ENCODE measurements at regions not wholly inside any gene's neighbourhood (a gene's known extent, or its start where the extent isn't known, plus 50 kb on each side); places are given as distances from the start of the nearest gene placed in this dataset.
A peak's percentile ranks its signal among the peaks of the same experiment; 100 is the strongest.

GRCh38 chr10:22852712-22853353 is 75.0 kb upstream of the ARMC3 start:
- H3K4me1 ChIP-seq, result peaks cover 7 to 26% (median 16%) of the 10 kb centered on the region in 3 donors
- intact Hi-C loops (cut with DNase I), result no loop called here
- no peaks in the 10 kb centered on the region for H3K27me3 ChIP-seq
- TF ChIP-seq POLR2A (IDR thresholded peaks at IDR 0.05) (no peak), CTCF (IDR thresholded peaks at IDR 0.05) (no peak)
- 91 to 94% methylated on average over 6 of the region's 6 CpGs for WGBS, 2 donors
- no peaks in the 10 kb centered on the region for H3K9me3 ChIP-seq
- DNase-seq, result no peak
- no peak overlapping the region for H3K27ac ChIP-seq
- H3K4me3 ChIP-seq, result no peak overlapping the region
- H3K36me3 ChIP-seq, result no peaks in the 10 kb centered on the region

GRCh38 chr10:22851865-22852239 is 76.0 kb upstream of the ARMC3 start:
- no peak for TF ChIP-seq POLR2A (IDR thresholded peaks at IDR 0.05)
- TF ChIP-seq CTCF (IDR thresholded peaks at IDR 0.05), result no peak
- intact Hi-C loops (cut with DNase I), result no loop called here
- peaks cover 7 to 26% (median 16%) of the 10 kb centered on the region in 3 donors for H3K4me1 ChIP-seq
- 71 to 85% methylated on average over 5 of the region's 5 CpGs for WGBS, 2 donors
- H3K9me3 ChIP-seq, result no peaks in the 10 kb centered on the region
- DNase-seq, result no peak
- H3K27ac ChIP-seq, result no peak overlapping the region
- no peak overlapping the region for H3K4me3 ChIP-seq
- H3K36me3 ChIP-seq, result no peaks in the 10 kb centered on the region
- no peaks in the 10 kb centered on the region for H3K27me3 ChIP-seq

GRCh38 chr10:22850541-22850940 is 77.3 kb upstream of the ARMC3 start:
- H3K27me3 ChIP-seq, result no peaks in the 10 kb centered on the region
- H3K9me3 ChIP-seq, result no peaks in the 10 kb centered on the region
- intact Hi-C loops (cut with DNase I), result no loop called here
- no peak overlapping the region for H3K4me3 ChIP-seq
- DNase-seq, result no peak
- H3K4me1 ChIP-seq, result peaks cover 7 to 26% (median 16%) of the 10 kb centered on the region in 3 donors
- peak overlapping the region in 3 of 4 donors; percentile 81 to 91 (median 83) for H3K27ac ChIP-seq
- TF ChIP-seq POLR2A (IDR thresholded peaks at IDR 0.05), result no peak
- TF ChIP-seq CTCF (IDR thresholded peaks at IDR 0.05), result no peak
- WGBS, 2 donors, result 80 to 86% methylated on average over 2 to 3 of the region's 3 CpGs
- H3K36me3 ChIP-seq, result no peaks in the 10 kb centered on the region

- H3K9me3 ChIP-seq, result no peaks in the 10 kb centered on the region
- H3K36me3 ChIP-seq, result no peaks in the 10 kb centered on the region
- H3K4me3 ChIP-seq, result peak overlapping the region in 1 of 4 donors; percentile 42
- H3K27me3 ChIP-seq, result no peaks in the 10 kb centered on the region
- no peak for DNase-seq
- peaks cover 7 to 26% (median 16%) of the 10 kb centered on the region in 3 donors for H3K4me1 ChIP-seq
- WGBS, 2 donors, result 31 to 35% methylated on average over 12 of the region's 12 CpGs
- intact Hi-C loops (cut with DNase I), result no loop called here
- TF ChIP-seq CTCF (IDR thresholded peaks at IDR 0.05) (no peak), POLR2A (IDR thresholded peaks at IDR 0.05) (no peak)
- peak overlapping the region; percentile 47 to 91 (median 82) for H3K27ac ChIP-seq
These were observed 78.6 kb upstream of the ARMC3 start for GRCh38 chr10:22849077-22849805.

- WGBS, 2 donors, result 93% methylated on average over 4 of the region's 4 CpGs
- TF ChIP-seq CTCF (IDR thresholded peaks at IDR 0.05) (no peak), POLR2A (IDR thresholded peaks at IDR 0.05) (no peak)
- no peaks in the 10 kb centered on the region for H3K36me3 ChIP-seq
- peaks cover 7 to 26% (median 16%) of the 10 kb centered on the region in 3 donors for H3K4me1 ChIP-seq
- H3K27me3 ChIP-seq, result no peaks in the 10 kb centered on the region
- no peak for DNase-seq
- no peaks in the 10 kb centered on the region for H3K9me3 ChIP-seq
- peak overlapping the region in 3 of 4 donors; percentile 81 to 91 (median 83) for H3K27ac ChIP-seq
- H3K4me3 ChIP-seq, result no peak overlapping the region
- intact Hi-C loops (cut with DNase I), result no loop called here
These were observed 79.3 kb upstream of the ARMC3 start for GRCh38 chr10:22848509-22848908.
